Psoas muscle (tissue), 7 donors: ENCODE measurements at regions not wholly inside any gene's neighbourhood (a gene's known extent, or its start where the extent isn't known, plus 50 kb on each side); places are given as distances from the start of the nearest gene placed in this dataset.

ENCODE experiments used
- ATAC-seq, 4 donors: fragments of 200-7000 bp; cut with Tn5 transposase; one replicate each; pipeline ENCODE4 v1.9.1; 2020; ENCODE audit warnings: moderate library complexity in 3 of 4, mild to moderate bottlenecking in 2 of 4
- DNase-seq, 2 donors: peaks; one replicate each; pipeline ENCODE4 v3.0.0-alpha.2; 2020
- H3K27ac ChIP-seq: fragments of 200-600 bp; one replicate; pipeline ENCODE4 v1.8.0; 2022
- H3K27me3 ChIP-seq, 3 donors: fragments of 200-600 bp in 1 of 3; one replicate each; pipeline versions ENCODE4 v1.6.1 to v1.8.0; 2013 to 2022; ENCODE audit warnings: low read length in 2 of 3, mild to moderate bottlenecking in 2 of 3, moderate library complexity in 1 of 3; ENCODE audit not compliant: insufficient read depth in 3 of 3
- H3K36me3 ChIP-seq, 2 donors: fragments of 200-600 bp in 1 of 2; one replicate each; pipeline versions ENCODE4 v1.6.1 to v1.8.0; 2013 to 2022; ENCODE audit warnings: low read depth in 1 of 2, mild to moderate bottlenecking in 1 of 2, moderate library complexity in 1 of 2; ENCODE audit not compliant: insufficient read depth in 1 of 2
- H3K4me1 ChIP-seq: fragments of 200-600 bp; one replicate; pipeline ENCODE4 v1.8.0; 2022
- H3K4me3 ChIP-seq: fragments of 200-600 bp; one replicate; pipeline ENCODE4 v1.8.0; 2022; ENCODE audit warnings: mild to moderate bottlenecking
- H3K9me3 ChIP-seq: fragments of 200-600 bp; one replicate; pipeline ENCODE4 v1.8.0; 2022
- CTCF ChIP-seq: fragments of 200-600 bp; IDR thresholded peaks from one replicate; pipeline ENCODE4 v1.8.0; 2022; ENCODE audit warnings: antibody characterized with exemption
- WGBS, 3 donors: extraction: QIAGEN DNeasy Blood & Tissue Kit; methylation state at CpG; one replicate each; pipeline versions ENCODE4 v1.1.6 to v1.1.7; 2013; 5-methylcytosine and 5-hydroxymethylcytosine counted together
- intact Hi-C, 2 donors: fragments of 100-400 bp; cut with DNase I; formaldehyde crosslinking; loops; one replicate each; pipeline versions ENCODE4 v1.11.0 to v1.14.2; 2022
- donor health status: healthy with polysubstance abuse.
- donor health status: DM: no; HTN: no; CAD: no; lungs with moderate emphysema.
- donor health status: Bipolar disorder and iron deficiency.
- donor health status: healthy.
- donor health status: DM: yes; HTN: yes; CAD: no.
- donor health status: DM: no; HTN: no; CAD: no.
- donor health status: DM: yes; HTN: yes; CAD: no.

DNA sequence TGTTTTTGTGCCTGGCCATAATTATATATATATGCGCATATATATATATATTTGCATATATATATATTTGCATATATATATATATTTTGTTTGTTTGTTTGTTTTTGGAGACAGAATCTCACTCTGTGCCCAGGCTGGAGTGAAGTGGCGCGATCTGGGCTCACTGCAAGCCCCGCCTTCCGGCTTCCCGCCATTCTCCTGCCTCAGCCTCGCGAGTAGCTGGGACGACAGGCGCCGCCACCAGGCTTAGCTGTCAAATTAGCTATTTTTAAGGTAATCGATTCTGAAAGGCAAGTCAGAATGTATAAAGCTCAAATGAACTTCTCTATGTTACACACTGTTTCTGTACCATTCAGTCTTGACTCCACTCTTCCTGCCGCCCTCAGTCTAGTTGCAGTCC lies 273.3 kb downstream of the TRIML1 start:
- intact Hi-C loops: no loop called here
- no peak for ATAC-seq

DNA sequence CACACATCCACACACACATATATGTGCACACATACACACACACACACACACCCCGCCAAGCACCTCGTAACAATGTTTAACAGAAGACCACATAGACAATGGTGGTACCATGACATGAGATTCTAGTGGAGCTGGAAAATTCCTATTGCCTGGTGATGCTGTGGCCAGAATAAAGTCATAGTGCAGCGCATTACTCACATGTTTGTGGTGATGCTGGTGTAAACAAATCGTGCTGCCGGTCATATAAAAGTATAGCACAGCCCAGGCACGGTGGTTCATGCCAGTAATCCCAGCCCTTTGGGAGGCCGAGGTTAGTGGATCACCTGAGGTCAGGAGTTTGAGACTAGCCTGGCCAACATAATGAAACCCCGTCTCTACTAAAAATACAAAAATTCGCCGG lies 275.2 kb downstream of the TRIML1 start:
- no peak for DNase-seq
- Histone ChIP-seq H3K27ac (no peak overlapping the region), H3K4me1 (no peaks in the 10 kb centered on the region), H3K4me3 (no peak overlapping the region), H3K36me3 (no peaks in the 10 kb centered on the region), H3K9me3 (peaks cover 3% of the 10 kb centered on the region), H3K27me3 (no peaks in the 10 kb centered on the region)
- ATAC-seq: no peak
- WGBS, 3 donors: 93 to 95% (median 93%) methylated on average over 10 of the region's 10 CpGs
- intact Hi-C loops: no loop called here
- TF ChIP-seq CTCF: no peak

More for the DNA sequence above, 273.3 kb downstream of the TRIML1 start:
- no peak for DNase-seq
- no peaks in the 10 kb centered on the region for H3K36me3 ChIP-seq
- WGBS, 3 donors: 94 to 98% (median 96%) methylated on average over 13 of the region's 13 CpGs
- H3K4me1 ChIP-seq: no peaks in the 10 kb centered on the region
- no peak overlapping the region for H3K4me3 ChIP-seq
- TF ChIP-seq CTCF: no peak
- H3K27ac ChIP-seq: no peak overlapping the region
- no peaks in the 10 kb centered on the region for H3K27me3 ChIP-seq
- H3K9me3 ChIP-seq: peaks cover 3% of the 10 kb centered on the region

DNA sequence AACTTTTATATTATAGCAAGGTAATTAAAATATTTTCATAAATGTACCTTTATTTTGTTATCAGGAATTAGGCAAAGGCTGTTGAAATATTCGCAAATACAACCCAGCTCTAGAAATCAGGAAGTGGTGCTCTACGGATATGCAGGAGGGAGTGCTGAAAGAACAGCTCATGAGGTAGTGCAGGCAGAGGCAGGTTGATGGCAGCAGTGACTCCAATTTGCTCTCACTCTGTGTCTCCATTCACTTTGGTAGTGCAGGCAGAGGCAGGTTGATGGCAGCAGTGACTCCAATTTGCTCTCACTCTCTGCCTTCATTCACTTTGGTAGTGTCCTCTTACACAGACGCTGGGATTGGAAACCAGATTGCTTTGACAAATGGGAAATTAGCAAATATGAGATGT lies 277.9 kb downstream of the TRIML1 start:
- no peaks in the 10 kb centered on the region for H3K36me3 ChIP-seq
- H3K9me3 ChIP-seq: no peaks in the 10 kb centered on the region
- intact Hi-C loops: no loop called here
- H3K4me1 ChIP-seq: no peaks in the 10 kb centered on the region
- H3K27ac ChIP-seq: no peak overlapping the region
- 28 to 46% (median 37%) methylated on average over 3 of the region's 3 CpGs for WGBS, 3 donors
- DNase-seq (no peak), ATAC-seq (no peak)
- TF ChIP-seq CTCF: no peak
- H3K4me3 ChIP-seq: no peak overlapping the region
- H3K27me3 ChIP-seq: no peaks in the 10 kb centered on the region

- WGBS, 3 donors: 82 to 94% (median 92%) methylated on average over 4 of the region's 4 CpGs
Measured at GRCh38 chr4:188423039-188423438, 283.8 kb downstream of the TRIML1 start.

More at GRCh38 chr4:188423039-188423438, 283.8 kb downstream of the TRIML1 start:
- intact Hi-C loops: no loop called here
- no peaks in the 10 kb centered on the region for H3K27me3 ChIP-seq
- no peak for ATAC-seq
- H3K27ac ChIP-seq: no peak overlapping the region
- TF ChIP-seq CTCF: no peak
- no peaks in the 10 kb centered on the region for H3K9me3 ChIP-seq
- no peaks in the 10 kb centered on the region for H3K36me3 ChIP-seq
- DNase-seq: no peak
- no peak overlapping the region for H3K4me3 ChIP-seq
- no peaks in the 10 kb centered on the region for H3K4me1 ChIP-seq
